ENCODE measurements at regions not wholly inside any gene's neighbourhood (a gene's known extent, or its start where the extent isn't known, plus 50 kb on each side); places are given as distances from the start of the nearest gene placed in this dataset.
"Not testable (repeated sequence)": the region's sequence is repeated elsewhere in the genome, so short reads cannot be mapped to it uniquely, and the experiment has no call there.

DNA sequence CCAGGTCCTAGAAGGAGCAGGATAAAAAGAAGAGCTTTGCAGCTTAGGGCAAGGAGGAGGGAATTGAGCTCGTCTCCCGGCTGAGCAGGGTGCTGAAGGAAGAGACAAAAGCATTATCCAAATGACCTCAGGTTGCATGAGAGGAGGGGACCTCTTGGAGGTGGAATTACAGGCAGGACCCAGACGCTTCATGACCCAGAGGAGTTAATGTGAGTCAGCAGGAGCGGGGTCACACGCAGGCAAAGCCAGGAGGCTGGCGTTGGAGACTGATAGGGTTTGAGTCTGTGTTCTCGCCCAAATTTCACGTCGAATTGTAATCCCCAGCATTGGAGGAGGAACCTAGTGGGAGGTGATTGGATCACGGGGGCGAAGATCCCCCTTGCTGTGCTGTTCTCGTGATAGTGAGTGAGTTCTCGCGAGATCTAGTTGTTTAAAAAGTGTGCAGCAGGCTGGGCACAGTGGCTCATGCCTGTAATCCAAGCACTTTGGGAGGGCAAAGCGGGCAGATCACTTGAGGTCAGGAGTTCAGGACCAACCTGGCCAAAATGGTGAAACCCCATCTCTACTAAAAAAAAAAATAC is 63.7 kb upstream of the AUTS2 start:
- no peak for DNase-seq
- WGBS, 5 donors: 44 to 63% (median 58%) methylated on average over 15 of the region's 15 CpGs
- intact Hi-C loops (cut with DNase I; ENCODE audit: low total_unique reads): no loop called here
- Histone ChIP-seq H3K27ac (no peak overlapping the region), H3K4me3 (no peak overlapping the region), H3K9me3 (no peaks in the 10 kb centered on the region), H3K27me3 (peaks cover 0 to 7% (median 0%) of the 10 kb centered on the region in 3 donors), H3K36me3 (no peaks in the 10 kb centered on the region), H3K4me1 (no peaks in the 10 kb centered on the region)
- TF ChIP-seq CTCF (IDR thresholded peaks at IDR 0.05) (no peak), POLR2AphosphoS5 (IDR thresholded peaks at IDR 0.05) (no peak), EP300 (IDR thresholded peaks at IDR 0.05) (no peak), POLR2A (IDR thresholded peaks at IDR 0.05) (no peak)

GRCh38 chr7:69537691-69538090 is 60.6 kb upstream of the AUTS2 start:
- Histone ChIP-seq H3K9me3 (peaks cover 0 to 11% (median 9%) of the 10 kb centered on the region in 4 donors), H3K4me1 (no peaks in the 10 kb centered on the region), H3K36me3 (no peaks in the 10 kb centered on the region), H3K4me3 (no peak overlapping the region), H3K27ac (no peak overlapping the region), H3K27me3 (peaks cover 0 to 7% (median 0%) of the 10 kb centered on the region in 3 donors)
- intact Hi-C loops (cut with DNase I; ENCODE audit: low total_unique reads): no loop called here
- DNase-seq: no peak
- 67 to 81% (median 73%) methylated on average over 4 of the region's 4 CpGs for WGBS, 5 donors
- TF ChIP-seq EP300 (IDR thresholded peaks at IDR 0.05) (no peak), POLR2AphosphoS5 (IDR thresholded peaks at IDR 0.05) (no peak), CTCF (IDR thresholded peaks at IDR 0.05) (no peak), POLR2A (IDR thresholded peaks at IDR 0.05) (no peak)

DNA sequence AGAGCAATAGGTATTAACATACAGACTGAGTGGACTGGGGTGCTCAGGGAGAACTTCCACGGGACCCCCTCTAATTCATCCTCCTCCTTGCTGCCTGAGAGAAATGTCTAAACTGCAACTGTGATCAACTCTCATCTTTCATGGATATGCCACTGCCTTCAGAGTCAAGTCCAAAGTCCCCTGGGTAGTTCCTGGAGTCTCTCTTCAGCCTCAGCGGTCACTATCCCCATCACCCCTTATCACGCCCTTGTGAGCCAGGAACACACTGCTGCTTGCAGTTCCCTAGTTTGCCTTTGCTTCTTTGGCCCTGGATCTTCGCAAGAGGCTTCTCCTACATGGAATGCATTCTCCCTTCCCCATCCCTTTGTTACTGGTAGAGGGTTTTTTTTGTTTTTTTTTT is 58.7 kb upstream of the AUTS2 start:
- intact Hi-C loops (cut with DNase I; ENCODE audit: low total_unique reads): no loop called here
- Histone ChIP-seq H3K27me3 (peaks cover 0 to 4% (median 0%) of the 10 kb centered on the region in 3 donors), H3K36me3 (no peaks in the 10 kb centered on the region), H3K4me1 (no peaks in the 10 kb centered on the region), H3K9me3 (peaks cover 0 to 11% (median 9%) of the 10 kb centered on the region in 4 donors), H3K4me3 (no peak overlapping the region), H3K27ac (no peak overlapping the region)
- DNase-seq: no peak
- no peak for TF ChIP-seq CTCF (IDR thresholded peaks at IDR 0.05)
- no peak for TF ChIP-seq POLR2AphosphoS5 (IDR thresholded peaks at IDR 0.05)
- no peak for TF ChIP-seq POLR2A (IDR thresholded peaks at IDR 0.05)
- TF ChIP-seq EP300 (IDR thresholded peaks at IDR 0.05): no peak
- WGBS, 5 donors: 59 to 84% (median 76%) methylated on average over 4 of the region's 4 CpGs

DNA sequence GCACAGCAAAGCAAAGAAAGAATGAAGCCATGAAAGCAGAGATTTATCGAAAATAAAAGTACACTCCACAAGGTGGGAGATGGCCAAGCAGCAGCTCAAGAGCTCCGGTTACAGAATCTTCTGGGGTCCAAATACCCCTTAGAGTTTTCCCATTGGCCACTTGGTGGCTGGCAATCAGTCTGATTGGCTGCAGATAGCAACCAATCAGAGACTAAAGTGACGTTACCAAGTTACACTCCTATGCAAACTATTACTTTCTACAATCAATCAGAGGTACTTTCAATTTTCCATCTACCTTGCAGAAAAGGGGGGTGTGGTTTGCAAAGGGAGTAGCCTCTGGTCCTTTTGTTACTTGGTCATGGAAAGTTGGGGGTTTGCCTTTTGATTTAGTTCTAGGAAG is 58.0 kb upstream of the AUTS2 start:
- WGBS, 5 donors: 81 to 92% (median 84%) methylated on average over 3 of the region's 3 CpGs
- intact Hi-C loops (cut with DNase I; ENCODE audit: low total_unique reads): no loop called here
- Histone ChIP-seq H3K4me1 (no peaks in the 10 kb centered on the region), H3K9me3 (peaks cover 0 to 11% (median 9%) of the 10 kb centered on the region in 4 donors), H3K36me3 (no peaks in the 10 kb centered on the region), H3K27me3 (no peaks in the 10 kb centered on the region), H3K4me3 (no peak overlapping the region), H3K27ac (no peak overlapping the region)
- no peak for DNase-seq
- TF ChIP-seq POLR2AphosphoS5 (IDR thresholded peaks at IDR 0.05) (no peak), EP300 (IDR thresholded peaks at IDR 0.05) (no peak), CTCF (IDR thresholded peaks at IDR 0.05) (no peak), POLR2A (IDR thresholded peaks at IDR 0.05) (no peak)

DNA sequence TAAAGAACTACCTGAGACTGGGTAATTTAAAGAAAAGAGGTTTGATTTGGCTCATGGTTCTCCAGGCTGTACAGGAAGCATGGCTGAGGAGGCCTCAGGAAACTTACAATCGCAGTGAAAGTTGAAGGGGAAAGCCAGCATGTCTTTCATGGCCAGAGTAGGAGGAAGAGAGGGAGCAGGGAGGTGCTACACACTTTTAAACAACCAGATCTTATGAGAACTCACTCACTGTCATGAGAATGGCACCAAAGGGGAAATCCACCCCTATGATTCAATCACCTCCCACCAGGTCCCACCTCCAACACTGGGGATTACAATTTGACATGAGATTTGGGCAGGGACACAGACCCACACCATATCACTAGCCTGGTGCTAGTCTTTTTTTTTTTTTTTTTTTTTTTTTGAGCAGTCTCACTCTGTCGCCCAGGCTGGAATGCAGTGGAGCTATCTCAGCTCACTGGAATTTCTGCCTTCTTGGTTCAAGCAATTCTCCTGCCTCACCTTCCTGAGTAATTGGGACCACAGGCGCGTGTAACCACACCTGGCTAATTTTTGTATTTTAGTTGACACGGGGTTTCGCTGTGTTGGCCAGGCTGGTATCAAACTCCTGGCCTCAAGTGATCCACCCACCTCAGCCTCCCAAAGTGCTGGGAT is 56.4 kb upstream of the AUTS2 start:
- H3K4me3 ChIP-seq; H3K27me3 ChIP-seq; H3K27ac ChIP-seq; intact Hi-C loops (cut with DNase I; ENCODE audit: low total_unique reads); H3K4me1 ChIP-seq; DNase-seq; H3K36me3 ChIP-seq: not testable (repeated sequence)
- 68 to 94% (median 78%) methylated on average over 4 to 6 of the region's 6 CpGs for WGBS, 5 donors
- peaks cover 0 to 11% (median 9%) of the 10 kb centered on the region in 4 donors for H3K9me3 ChIP-seq
